ENCODE measurements at regions not wholly inside any gene's neighbourhood (a gene's known extent, or its start where the extent isn't known, plus 50 kb on each side); places are given as distances from the start of the nearest gene placed in this dataset.

DNA sequence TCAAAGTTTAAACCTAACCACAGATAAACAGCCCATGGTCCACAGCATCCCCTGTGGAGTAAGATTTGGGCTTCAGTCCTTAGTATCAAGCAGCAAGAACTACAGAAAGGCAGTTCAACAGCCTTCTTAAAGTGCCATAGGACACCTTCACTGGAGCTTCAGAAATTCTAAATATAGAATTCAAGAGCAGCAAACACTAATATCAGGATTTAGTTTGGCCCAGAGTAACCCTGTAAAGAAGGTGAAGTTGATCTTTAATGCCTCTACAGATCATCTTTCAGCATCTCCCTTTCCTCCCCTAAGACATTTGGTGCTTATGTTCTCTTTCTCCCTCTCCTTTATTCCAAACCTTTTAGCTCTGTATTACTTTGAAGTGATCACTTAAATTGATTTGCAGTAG, 59.5 kb upstream of the ARHGAP5 start:
- Histone ChIP-seq H3K36me3 (no peaks in the 10 kb centered on the region), H3K27me3 (no peaks in the 10 kb centered on the region), H3K27ac (no peak overlapping the region), H3K4me3 (replicated peaks in 1 of 3) (no peak overlapping the region), H3K9me3 (no peaks in the 10 kb centered on the region), H3K4me1 (no peaks in the 10 kb centered on the region)
- DNase-seq = no peak
- intact Hi-C loops (cut with DNase I) = no loop called here
- TF ChIP-seq POLR2A (IDR thresholded peaks at IDR 0.05) = no peak
- TF ChIP-seq, protein P1, sequence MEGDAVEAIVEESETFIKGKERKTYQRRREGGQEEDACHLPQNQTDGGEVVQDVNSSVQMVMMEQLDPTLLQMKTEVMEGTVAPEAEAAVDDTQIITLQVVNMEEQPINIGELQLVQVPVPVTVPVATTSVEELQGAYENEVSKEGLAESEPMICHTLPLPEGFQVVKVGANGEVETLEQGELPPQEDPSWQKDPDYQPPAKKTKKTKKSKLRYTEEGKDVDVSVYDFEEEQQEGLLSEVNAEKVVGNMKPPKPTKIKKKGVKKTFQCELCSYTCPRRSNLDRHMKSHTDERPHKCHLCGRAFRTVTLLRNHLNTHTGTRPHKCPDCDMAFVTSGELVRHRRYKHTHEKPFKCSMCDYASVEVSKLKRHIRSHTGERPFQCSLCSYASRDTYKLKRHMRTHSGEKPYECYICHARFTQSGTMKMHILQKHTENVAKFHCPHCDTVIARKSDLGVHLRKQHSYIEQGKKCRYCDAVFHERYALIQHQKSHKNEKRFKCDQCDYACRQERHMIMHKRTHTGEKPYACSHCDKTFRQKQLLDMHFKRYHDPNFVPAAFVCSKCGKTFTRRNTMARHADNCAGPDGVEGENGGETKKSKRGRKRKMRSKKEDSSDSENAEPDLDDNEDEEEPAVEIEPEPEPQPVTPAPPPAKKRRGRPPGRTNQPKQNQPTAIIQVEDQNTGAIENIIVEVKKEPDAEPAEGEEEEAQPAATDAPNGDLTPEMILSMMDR (IDR thresholded peaks at IDR 0.05) = no peak

GRCh38 chr14:32018391-32019092, 58.6 kb upstream of the ARHGAP5 start:
- no peaks in the 10 kb centered on the region for H3K9me3 ChIP-seq
- H3K36me3 ChIP-seq = no peaks in the 10 kb centered on the region
- H3K4me1 ChIP-seq = no peaks in the 10 kb centered on the region
- DNase-seq = no peak
- H3K27me3 ChIP-seq = no peaks in the 10 kb centered on the region
- 64% methylated on average over 3 of the region's 3 CpGs for WGBS, 2 donors
- no peak for TF ChIP-seq POLR2A (IDR thresholded peaks at IDR 0.05)
- TF ChIP-seq, protein P1 (IDR thresholded peaks at IDR 0.05) = no peak
- intact Hi-C loops (cut with DNase I) = no loop called here
- no peak overlapping the region for H3K27ac ChIP-seq
- no peak overlapping the region for H3K4me3 ChIP-seq (replicated peaks in 1 of 3)

GRCh38 chr14:32019276-32019675, 57.8 kb upstream of the ARHGAP5 start:
- Histone ChIP-seq H3K4me1 (no peaks in the 10 kb centered on the region), H3K27ac (no peak overlapping the region), H3K27me3 (no peaks in the 10 kb centered on the region), H3K4me3 (replicated peaks in 1 of 3) (no peak overlapping the region), H3K9me3 (no peaks in the 10 kb centered on the region), H3K36me3 (no peaks in the 10 kb centered on the region)
- no peak for TF ChIP-seq POLR2A (IDR thresholded peaks at IDR 0.05)
- TF ChIP-seq, protein P1 (IDR thresholded peaks at IDR 0.05) = no peak
- intact Hi-C loops (cut with DNase I) = no loop called here
- DNase-seq = no peak
- 69 to 75% methylated on average over 7 of the region's 7 CpGs for WGBS, 2 donors

DNA sequence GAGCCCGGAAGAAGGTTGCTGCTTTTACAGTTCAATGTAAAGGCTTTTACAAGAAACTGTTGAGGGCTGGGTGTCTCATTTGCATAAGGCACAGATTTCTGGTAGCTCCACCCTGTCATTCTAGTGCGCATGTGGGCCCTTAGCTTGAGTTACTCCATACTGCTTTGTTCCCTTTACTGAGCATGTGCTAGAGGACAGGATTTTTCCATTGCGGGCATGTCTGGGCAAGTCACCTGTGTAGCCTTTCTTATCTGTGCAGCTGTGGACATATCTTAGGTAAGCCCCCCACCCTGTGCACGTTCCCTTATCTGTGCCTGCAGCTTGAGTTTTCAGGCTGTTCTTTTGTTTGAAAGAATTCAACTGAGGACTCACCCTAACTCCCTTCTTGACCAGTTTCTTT, 56.2 kb upstream of the ARHGAP5 start:
- no peaks in the 10 kb centered on the region for H3K36me3 ChIP-seq
- H3K9me3 ChIP-seq = no peaks in the 10 kb centered on the region
- no peaks in the 10 kb centered on the region for H3K27me3 ChIP-seq
- WGBS, 2 donors = 96 to 98% methylated on average over 4 of the region's 4 CpGs
- no peak for DNase-seq
- no peaks in the 10 kb centered on the region for H3K4me1 ChIP-seq
- H3K4me3 ChIP-seq (replicated peaks in 1 of 3) = no peak overlapping the region
- TF ChIP-seq, protein P1 (IDR thresholded peaks at IDR 0.05) = no peak
- TF ChIP-seq POLR2A (IDR thresholded peaks at IDR 0.05) = no peak
- no peak overlapping the region for H3K27ac ChIP-seq
- intact Hi-C loops (cut with DNase I) = no loop called here

DNA sequence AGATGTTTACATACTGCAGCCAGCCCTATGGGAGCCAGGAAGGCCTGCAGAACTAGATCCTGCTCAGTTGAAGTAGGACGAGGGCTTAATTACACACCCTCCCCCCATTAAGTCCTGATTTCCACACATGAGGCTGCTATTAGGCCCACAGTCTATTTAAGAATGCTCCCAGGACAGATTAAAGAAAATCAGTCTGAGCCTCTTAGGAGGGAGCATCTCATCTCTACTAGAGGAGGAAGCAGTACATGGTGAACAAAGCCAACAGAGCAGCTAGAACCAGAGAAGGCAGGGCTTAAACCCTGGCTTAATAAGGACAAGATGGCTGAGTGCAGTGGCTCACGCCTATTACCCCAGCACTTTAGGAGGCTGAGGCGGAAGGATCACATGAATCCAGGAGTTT, 55.8 kb upstream of the ARHGAP5 start:
- no peaks in the 10 kb centered on the region for H3K9me3 ChIP-seq
- no peaks in the 10 kb centered on the region for H3K27me3 ChIP-seq
- WGBS, 2 donors = 85 to 90% methylated on average over 3 of the region's 3 CpGs
- intact Hi-C loops (cut with DNase I) = no loop called here
- TF ChIP-seq POLR2A (IDR thresholded peaks at IDR 0.05) = no peak
- no peaks in the 10 kb centered on the region for H3K4me1 ChIP-seq
- H3K36me3 ChIP-seq = no peaks in the 10 kb centered on the region
- no peak overlapping the region for H3K27ac ChIP-seq
- DNase-seq = no peak
- no peak overlapping the region for H3K4me3 ChIP-seq (replicated peaks in 1 of 3)
